Cerebellar cortex (tissue), 1 donor: ENCODE measurements at regions not wholly inside any gene's neighbourhood (a gene's known extent, or its start where the extent isn't known, plus 50 kb on each side); places are given as distances from the start of the nearest gene placed in this dataset.
A peak's percentile ranks its signal among the peaks of the same experiment; 100 is the strongest.
"Not testable (repeated sequence)": the region's sequence is repeated elsewhere in the genome, so short reads cannot be mapped to it uniquely, and the experiment has no call there.

Experiments used
- DNase-seq: peaks from one replicate; pipeline ENCODE4 v3.0.0-alpha.2; 2015; ENCODE audit warnings: low spot score

GRCh38 chr3:152581951-152582350 lies 253.0 kb upstream of the P2RY1 start:
- DNase-seq: no peak

DNA sequence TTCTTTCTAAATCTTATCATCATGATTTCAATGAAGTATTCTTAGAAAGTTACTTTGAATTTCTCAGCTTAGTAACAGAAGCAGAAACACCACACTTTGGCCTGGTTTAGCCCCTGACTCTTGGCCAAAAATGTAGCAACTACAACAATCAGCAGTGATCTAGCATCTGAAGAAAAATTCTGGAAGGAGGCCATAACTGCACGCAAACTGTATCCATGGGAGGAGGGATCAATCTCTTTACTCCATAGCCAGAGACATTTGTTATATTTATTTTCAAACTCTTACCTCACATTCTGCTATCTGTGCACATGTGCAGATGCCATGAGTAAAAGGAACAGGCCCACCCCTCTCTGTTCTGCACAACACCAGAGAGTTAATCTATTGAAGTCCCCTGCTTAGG lies 251.0 kb upstream of the P2RY1 start:
- DNase-seq: no peak

GRCh38 chr3:152586974-152587373 lies 248.0 kb upstream of the P2RY1 start:
- DNase-seq: no peak

- no peak for DNase-seq
These were observed 247.1 kb upstream of the P2RY1 start for GRCh38 chr3:152587861-152588260.

DNA sequence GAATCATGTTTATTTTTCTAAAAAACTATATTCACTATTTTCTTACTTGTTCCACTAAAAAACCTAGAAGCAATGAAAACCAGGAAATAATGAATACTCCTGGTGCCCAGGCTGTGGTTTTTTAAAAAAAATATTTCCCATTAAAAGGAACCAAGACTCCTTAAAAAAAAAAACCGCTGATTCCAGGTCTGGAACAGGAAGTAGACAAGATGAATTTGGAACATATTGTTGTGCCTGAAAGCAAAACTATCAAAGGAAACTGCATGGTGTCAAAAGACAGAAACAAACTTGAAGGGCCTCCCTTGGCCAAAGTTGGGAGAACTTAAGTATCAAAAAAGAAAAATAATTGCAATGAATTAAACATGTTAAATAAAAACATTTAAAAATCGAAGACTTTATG lies 245.3 kb upstream of the P2RY1 start:
- DNase-seq: no peak

GRCh38 chr3:152591515-152591914 lies 243.4 kb upstream of the P2RY1 start:
- DNase-seq: no peak

DNA sequence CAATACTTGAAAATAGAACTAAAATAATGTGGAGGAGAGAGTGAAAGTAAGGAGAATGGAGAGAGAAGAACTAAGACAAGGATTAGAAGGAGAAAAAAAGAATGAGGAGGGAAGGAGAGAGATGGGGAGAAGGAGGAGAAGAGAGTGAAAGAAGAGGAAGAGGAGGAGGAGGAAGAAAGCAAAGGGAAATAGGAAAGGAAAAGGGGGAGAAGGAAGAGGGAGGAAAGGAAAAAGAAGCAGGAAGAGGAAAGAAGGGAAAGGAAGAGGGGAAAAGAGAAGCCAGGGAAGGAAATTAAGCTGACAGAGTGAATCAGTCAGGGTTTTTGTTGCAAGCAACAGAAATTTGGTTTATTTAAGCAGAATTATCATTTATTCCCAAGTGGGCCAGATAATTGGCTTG lies 241.7 kb upstream of the P2RY1 start:
- DNase-seq: no peak

GRCh38 chr3:152595975-152596821 lies 238.7 kb upstream of the P2RY1 start:
- no peak for DNase-seq

GRCh38 chr3:152596832-152597231 lies 238.1 kb upstream of the P2RY1 start:
- not testable (repeated sequence) for DNase-seq

GRCh38 chr3:152606146-152606545 lies 228.8 kb upstream of the P2RY1 start:
- DNase-seq: no peak

- DNase-seq: no peak
These were observed 227.8 kb upstream of the P2RY1 start for GRCh38 chr3:152607179-152607578.

- DNase-seq: no peak
These were observed 226.0 kb upstream of the P2RY1 start for GRCh38 chr3:152608696-152609594.

DNA sequence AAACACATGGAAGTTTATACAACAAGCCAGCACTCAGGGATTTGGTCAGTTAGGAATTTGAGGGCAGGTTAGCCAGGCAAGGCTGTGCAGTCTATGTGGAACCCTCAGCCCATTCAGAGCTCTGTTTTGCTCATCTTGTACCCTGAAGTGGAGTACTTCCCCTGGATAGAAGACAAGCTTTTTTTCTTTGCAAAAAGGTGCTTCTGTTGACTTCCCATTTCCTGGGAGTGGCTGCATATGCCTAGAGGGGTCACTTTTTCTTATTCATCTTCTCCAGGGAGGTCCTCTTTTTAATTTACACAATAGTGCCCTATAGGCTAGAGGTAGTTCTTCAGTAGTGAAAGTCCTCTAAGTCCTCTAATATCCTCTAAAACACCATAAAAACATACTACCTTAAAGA lies 225.0 kb upstream of the P2RY1 start:
- DNase-seq: no peak

GRCh38 chr3:152610622-152611021 lies 224.3 kb upstream of the P2RY1 start:
- DNase-seq: no peak

GRCh38 chr3:152611905-152612304 lies 223.0 kb upstream of the P2RY1 start:
- DNase-seq: peak; percentile 16

DNA sequence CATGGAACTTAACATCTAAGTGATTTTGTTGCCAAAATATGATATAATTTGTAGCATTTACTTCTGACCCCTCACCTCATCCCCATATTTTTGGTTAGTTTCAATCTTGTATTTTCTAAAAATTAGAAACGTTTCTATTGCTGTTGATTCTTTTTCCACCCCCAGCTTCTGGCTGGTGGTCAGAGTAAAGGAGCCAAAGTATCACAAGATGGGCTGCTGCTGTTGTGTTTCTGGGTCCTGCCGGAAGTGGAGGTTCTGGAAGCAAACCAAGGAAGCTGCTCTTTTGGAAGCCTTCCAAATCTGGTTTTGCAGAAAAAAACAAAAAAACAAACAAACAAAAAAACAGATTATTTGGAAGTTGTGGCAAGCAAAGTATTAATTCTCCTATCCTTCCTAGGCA lies 221.1 kb upstream of the P2RY1 start:
- no peak for DNase-seq

GRCh38 chr3:152615681-152616080 lies 219.2 kb upstream of the P2RY1 start:
- DNase-seq: no peak

DNA sequence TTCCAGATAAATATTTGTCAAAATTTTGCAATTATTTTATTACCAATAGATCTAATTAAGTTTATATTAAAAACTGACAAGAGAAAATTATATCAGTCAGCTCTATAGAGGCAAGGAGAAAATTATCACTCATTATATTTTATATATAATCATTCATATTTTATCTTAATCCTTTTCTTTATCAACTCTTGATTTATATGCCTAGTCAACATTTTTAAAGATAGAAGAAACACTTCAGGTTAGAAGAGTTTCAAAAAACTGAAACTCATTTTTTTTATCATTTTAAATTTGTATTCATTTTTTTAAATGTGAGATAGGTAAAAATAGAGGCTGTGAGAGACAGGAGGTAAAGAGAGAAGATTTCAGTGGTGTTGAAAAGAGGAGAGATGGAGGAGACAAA lies 217.3 kb upstream of the P2RY1 start:
- DNase-seq: no peak

DNA sequence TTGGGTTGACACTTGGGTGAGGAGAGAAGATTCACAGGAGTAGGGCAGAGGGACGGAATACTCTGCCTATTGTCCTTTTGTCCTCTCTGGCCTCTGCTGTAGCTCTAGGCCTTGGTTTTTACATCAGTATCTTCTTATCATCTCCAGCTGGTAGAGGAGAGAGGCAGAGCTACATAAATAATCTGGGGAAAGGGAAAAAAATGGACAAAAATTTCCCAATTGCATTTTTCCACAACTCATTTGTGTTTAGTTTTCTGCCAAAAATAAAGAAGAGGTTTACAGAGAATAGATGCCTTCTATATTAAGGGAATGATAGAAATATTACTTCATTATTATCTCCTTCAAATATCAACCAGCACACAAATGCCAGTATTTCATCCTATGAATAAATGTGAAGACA lies 216.4 kb upstream of the P2RY1 start:
- DNase-seq: no peak

DNA sequence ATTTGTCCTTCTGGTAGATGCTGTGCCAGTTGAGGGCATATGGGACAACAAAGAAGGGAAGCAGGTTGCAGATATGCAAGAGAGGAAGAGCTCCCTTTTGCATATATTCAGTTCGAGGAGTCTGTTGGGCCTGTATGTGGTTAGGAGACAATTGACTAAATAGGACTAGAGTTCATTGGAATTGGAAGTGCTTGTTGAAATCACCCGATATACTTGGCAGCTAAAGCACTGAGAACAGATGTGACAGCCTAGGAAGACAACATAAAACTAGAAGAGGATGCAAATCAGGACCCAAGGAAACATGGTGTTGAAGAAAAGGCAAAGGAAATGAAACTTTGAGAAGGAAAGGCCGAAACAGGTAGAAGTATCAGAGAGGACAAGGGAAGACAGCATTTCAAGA lies 215.2 kb upstream of the P2RY1 start:
- DNase-seq: no peak

DNA sequence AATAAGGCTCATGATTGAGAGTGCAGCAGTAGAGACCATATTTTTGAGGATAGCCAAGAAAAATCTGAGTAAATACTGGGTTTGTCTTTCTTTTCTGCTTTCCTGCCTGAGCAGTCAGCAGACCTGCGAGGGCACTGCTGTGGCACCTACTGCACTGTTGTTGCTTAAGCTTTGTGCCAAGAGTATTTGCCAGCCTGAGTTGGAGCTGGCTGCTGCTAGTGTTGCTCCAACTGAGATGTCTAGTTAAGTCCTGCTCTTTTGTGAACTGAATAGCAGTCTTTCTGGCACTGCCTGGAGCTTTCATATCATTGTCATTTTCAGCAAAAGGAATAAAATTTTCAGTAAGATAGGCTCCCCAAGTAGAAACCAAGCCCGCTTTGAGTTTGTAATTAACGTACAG lies 214.5 kb upstream of the P2RY1 start:
- DNase-seq: peak; percentile 12

GRCh38 chr3:152621006-152621868 lies 213.7 kb upstream of the P2RY1 start:
- DNase-seq: no peak
